ENCODE measurements at regions not wholly inside any gene's neighbourhood (a gene's known extent, or its start where the extent isn't known, plus 50 kb on each side); places are given as distances from the start of the nearest gene placed in this dataset.

DNA sequence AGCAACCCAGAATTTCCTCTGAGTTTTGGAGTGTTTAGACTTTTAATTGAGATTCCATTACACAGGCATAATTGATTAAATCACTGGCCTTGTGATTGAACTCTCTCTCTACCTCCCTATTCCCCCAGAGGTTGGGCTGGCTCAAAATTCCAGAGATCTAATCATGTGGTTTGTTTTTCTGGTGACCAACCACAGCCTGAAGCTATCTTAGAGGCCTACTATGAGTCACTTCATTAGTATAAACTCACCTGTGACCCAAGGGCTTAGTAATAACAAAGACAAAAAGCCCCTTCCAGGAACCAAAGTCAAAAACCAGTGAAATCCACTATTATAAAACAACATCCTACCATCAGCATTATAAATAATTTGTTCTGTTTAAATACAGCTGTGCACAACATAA lies 992.5 kb upstream of the CITED2 start:
- TF ChIP-seq, protein P1, sequence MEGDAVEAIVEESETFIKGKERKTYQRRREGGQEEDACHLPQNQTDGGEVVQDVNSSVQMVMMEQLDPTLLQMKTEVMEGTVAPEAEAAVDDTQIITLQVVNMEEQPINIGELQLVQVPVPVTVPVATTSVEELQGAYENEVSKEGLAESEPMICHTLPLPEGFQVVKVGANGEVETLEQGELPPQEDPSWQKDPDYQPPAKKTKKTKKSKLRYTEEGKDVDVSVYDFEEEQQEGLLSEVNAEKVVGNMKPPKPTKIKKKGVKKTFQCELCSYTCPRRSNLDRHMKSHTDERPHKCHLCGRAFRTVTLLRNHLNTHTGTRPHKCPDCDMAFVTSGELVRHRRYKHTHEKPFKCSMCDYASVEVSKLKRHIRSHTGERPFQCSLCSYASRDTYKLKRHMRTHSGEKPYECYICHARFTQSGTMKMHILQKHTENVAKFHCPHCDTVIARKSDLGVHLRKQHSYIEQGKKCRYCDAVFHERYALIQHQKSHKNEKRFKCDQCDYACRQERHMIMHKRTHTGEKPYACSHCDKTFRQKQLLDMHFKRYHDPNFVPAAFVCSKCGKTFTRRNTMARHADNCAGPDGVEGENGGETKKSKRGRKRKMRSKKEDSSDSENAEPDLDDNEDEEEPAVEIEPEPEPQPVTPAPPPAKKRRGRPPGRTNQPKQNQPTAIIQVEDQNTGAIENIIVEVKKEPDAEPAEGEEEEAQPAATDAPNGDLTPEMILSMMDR (IDR thresholded peaks at IDR 0.05) = no peak
- no peak for TF ChIP-seq POLR2A (IDR thresholded peaks at IDR 0.05)

All from heart left ventricle (tissue), 13 donors.